ENCODE measurements at regions not wholly inside any gene's neighbourhood (a gene's known extent, or its start where the extent isn't known, plus 50 kb on each side); places are given as distances from the start of the nearest gene placed in this dataset.
"Not testable (repeated sequence)": the region's sequence is repeated elsewhere in the genome, so short reads cannot be mapped to it uniquely, and the experiment has no call there.

DNA sequence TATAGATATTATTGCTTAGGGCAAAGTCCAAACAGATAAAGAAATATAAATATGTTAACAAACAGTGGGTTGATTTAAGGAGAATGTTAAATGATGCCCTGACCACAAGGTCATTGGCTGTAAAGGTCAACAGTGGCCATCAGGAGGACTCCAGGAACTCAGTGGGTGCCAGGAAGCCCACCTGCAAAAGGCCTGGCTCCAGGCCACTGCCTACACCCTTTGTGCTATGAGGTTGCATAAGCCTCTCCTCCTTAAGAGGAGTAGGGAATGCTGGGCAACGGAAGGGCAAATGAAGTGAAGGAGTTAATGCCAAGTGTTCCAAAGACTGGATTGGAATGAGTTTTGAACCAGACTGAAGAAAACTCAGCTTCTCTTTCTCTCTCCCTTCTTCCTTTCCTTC, 73.3 kb upstream of the ALX4 start:
- no peaks in the 10 kb centered on the region for H3K36me3 Mint-ChIP-seq (ENCODE audit: unreplicated experiment)
- H3K27ac Mint-ChIP-seq (ENCODE audit: unreplicated experiment): no peak overlapping the region
- H3K27me3 Mint-ChIP-seq (ENCODE audit: unreplicated experiment): peaks cover 51% of the 10 kb centered on the region
- no peaks in the 10 kb centered on the region for H3K4me1 Mint-ChIP-seq (ENCODE audit: unreplicated experiment)
- TF ChIP-seq, protein P1, sequence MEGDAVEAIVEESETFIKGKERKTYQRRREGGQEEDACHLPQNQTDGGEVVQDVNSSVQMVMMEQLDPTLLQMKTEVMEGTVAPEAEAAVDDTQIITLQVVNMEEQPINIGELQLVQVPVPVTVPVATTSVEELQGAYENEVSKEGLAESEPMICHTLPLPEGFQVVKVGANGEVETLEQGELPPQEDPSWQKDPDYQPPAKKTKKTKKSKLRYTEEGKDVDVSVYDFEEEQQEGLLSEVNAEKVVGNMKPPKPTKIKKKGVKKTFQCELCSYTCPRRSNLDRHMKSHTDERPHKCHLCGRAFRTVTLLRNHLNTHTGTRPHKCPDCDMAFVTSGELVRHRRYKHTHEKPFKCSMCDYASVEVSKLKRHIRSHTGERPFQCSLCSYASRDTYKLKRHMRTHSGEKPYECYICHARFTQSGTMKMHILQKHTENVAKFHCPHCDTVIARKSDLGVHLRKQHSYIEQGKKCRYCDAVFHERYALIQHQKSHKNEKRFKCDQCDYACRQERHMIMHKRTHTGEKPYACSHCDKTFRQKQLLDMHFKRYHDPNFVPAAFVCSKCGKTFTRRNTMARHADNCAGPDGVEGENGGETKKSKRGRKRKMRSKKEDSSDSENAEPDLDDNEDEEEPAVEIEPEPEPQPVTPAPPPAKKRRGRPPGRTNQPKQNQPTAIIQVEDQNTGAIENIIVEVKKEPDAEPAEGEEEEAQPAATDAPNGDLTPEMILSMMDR (IDR thresholded peaks at IDR 0.05): no peak
- no peak for DNase-seq (ENCODE audit: extremely low spot score, unreplicated experiment)
- H3K9me3 Mint-ChIP-seq (ENCODE audit: unreplicated experiment): no peaks in the 10 kb centered on the region
- H3K4me3 Mint-ChIP-seq (ENCODE audit: unreplicated experiment): no peak overlapping the region

- Mint-ChIP-seq H3K36me3 (ENCODE audit: unreplicated experiment) (no peaks in the 10 kb centered on the region), H3K4me1 (ENCODE audit: unreplicated experiment) (no peaks in the 10 kb centered on the region), H3K27me3 (ENCODE audit: unreplicated experiment) (peaks cover 56% of the 10 kb centered on the region), H3K9me3 (ENCODE audit: unreplicated experiment) (no peaks in the 10 kb centered on the region), H3K27ac (ENCODE audit: unreplicated experiment) (no peak overlapping the region), H3K4me3 (ENCODE audit: unreplicated experiment) (no peak overlapping the region)
- TF ChIP-seq, protein P1 (IDR thresholded peaks at IDR 0.05): no peak
- DNase-seq (ENCODE audit: extremely low spot score, unreplicated experiment): no peak
Measured at GRCh38 chr11:44387415-44387814, 77.5 kb upstream of the ALX4 start.

DNA sequence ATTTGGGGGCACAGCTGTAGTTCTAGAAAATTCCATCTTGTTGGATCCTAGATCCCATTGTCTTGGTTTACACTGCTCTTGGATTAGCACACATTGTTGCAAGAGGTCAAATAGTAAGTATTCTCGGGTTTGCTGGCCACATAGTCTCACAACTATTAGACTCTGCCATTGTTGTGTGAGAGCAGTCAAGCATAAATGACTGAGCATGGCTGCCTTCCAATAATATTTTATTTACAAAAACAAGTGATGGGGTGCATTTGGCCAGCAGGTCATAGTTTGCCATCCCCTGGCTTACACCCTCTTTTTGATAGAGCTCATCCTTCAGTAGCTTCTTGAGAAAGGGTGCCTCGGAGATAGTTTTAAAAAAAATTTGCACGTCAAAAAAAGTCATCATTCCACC, 77.9 kb upstream of the ALX4 start:
- no peak overlapping the region for H3K27ac Mint-ChIP-seq (ENCODE audit: unreplicated experiment)
- H3K9me3 Mint-ChIP-seq (ENCODE audit: unreplicated experiment): no peaks in the 10 kb centered on the region
- no peaks in the 10 kb centered on the region for H3K36me3 Mint-ChIP-seq (ENCODE audit: unreplicated experiment)
- TF ChIP-seq, protein P1 (IDR thresholded peaks at IDR 0.05): no peak
- no peaks in the 10 kb centered on the region for H3K4me1 Mint-ChIP-seq (ENCODE audit: unreplicated experiment)
- DNase-seq (ENCODE audit: extremely low spot score, unreplicated experiment): no peak
- H3K27me3 Mint-ChIP-seq (ENCODE audit: unreplicated experiment): peaks cover 52% of the 10 kb centered on the region
- no peak overlapping the region for H3K4me3 Mint-ChIP-seq (ENCODE audit: unreplicated experiment)

- TF ChIP-seq, protein P1 (IDR thresholded peaks at IDR 0.05): no peak
- no peaks in the 10 kb centered on the region for H3K4me1 Mint-ChIP-seq (ENCODE audit: unreplicated experiment)
- no peak for DNase-seq (ENCODE audit: extremely low spot score, unreplicated experiment)
- no peaks in the 10 kb centered on the region for H3K9me3 Mint-ChIP-seq (ENCODE audit: unreplicated experiment)
- peaks cover 42% of the 10 kb centered on the region for H3K27me3 Mint-ChIP-seq (ENCODE audit: unreplicated experiment)
- H3K27ac Mint-ChIP-seq (ENCODE audit: unreplicated experiment): no peak overlapping the region
- H3K4me3 Mint-ChIP-seq (ENCODE audit: unreplicated experiment): no peak overlapping the region
- H3K36me3 Mint-ChIP-seq (ENCODE audit: unreplicated experiment): no peaks in the 10 kb centered on the region
Measured at GRCh38 chr11:44388828-44389657, 79.1 kb upstream of the ALX4 start.

DNA sequence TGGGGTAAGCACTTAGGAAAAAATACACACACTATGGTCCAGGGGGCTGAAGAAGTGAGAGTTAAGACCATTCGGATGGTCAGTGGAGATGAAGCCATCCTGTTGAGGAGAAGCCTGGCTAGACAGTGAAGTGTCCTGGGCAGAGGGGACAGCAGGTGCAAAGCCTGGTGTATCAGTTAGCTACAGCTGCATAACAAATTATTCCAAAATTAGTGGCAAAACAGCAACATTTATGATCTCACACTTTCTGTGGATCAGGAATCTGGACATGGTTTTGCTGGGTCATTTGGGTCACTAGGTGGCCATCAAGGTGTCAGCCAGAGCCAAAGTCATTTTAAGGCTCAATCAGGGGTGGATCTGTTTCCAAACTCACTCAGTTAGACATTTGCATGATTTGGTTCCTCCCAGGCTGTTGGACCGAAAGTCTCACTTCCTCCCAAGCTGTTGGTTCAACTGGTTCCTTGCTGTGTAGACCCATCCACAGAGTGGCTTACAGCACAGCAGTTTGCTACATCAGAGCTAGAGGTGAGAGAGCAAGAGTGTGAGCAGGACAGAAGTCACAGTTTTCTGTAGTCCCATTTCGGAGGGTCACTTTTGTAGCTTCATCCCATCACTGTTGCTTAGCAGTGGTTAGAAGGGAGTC, 80.1 kb upstream of the ALX4 start:
- no peak for DNase-seq (ENCODE audit: extremely low spot score, unreplicated experiment)
- no peak overlapping the region for H3K4me3 Mint-ChIP-seq (ENCODE audit: unreplicated experiment)
- TF ChIP-seq, protein P1 (IDR thresholded peaks at IDR 0.05): no peak
- no peak overlapping the region for H3K27ac Mint-ChIP-seq (ENCODE audit: unreplicated experiment)
- no peaks in the 10 kb centered on the region for H3K9me3 Mint-ChIP-seq (ENCODE audit: unreplicated experiment)
- H3K36me3 Mint-ChIP-seq (ENCODE audit: unreplicated experiment): no peaks in the 10 kb centered on the region
- H3K4me1 Mint-ChIP-seq (ENCODE audit: unreplicated experiment): no peaks in the 10 kb centered on the region
- peaks cover 47% of the 10 kb centered on the region for H3K27me3 Mint-ChIP-seq (ENCODE audit: unreplicated experiment)

DNA sequence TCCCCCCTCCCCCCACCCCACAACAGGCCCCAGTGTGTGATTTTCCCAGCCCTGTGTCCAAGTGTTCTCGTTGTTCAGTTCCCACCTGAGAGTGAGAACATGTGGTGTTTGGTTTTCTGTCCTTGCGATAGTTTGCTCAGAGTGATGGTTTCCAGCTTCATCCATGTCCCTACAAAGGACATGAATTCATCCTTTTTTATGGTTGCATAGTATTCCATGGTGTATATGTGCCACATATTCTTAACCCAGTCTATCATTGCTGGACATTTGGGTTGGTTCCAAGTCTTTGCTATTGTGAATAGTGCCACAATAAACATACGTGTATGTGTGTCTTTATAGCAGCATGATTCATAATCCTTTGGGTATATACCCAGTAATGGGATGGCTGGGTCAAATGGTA, 81.1 kb upstream of the ALX4 start:
- H3K4me3 Mint-ChIP-seq (ENCODE audit: unreplicated experiment); H3K27ac Mint-ChIP-seq (ENCODE audit: unreplicated experiment); H3K9me3 Mint-ChIP-seq (ENCODE audit: unreplicated experiment); H3K36me3 Mint-ChIP-seq (ENCODE audit: unreplicated experiment); DNase-seq (ENCODE audit: extremely low spot score, unreplicated experiment); H3K4me1 Mint-ChIP-seq (ENCODE audit: unreplicated experiment): not testable (repeated sequence)
- H3K27me3 Mint-ChIP-seq (ENCODE audit: unreplicated experiment): peaks cover 46% of the 10 kb centered on the region

DNA sequence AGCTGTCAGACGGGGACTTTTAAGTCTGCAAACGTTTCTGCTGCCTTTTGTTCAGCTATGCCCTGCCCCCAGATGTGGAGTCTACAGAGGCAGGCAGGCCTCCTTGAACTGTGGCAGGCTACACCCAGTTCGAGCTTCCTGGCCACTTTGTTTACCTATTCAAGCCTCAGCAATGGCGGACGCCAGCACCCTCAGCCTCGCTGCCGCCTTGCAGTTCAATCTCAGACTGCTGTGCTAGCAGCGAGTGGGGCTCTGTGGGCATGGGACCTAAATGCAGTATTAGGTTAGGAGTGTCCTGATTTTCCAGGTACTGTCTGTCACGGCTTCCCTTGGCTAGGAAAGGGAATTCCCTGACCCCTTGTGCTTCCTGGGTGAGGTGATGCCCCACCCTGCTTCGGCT, 86.8 kb upstream of the ALX4 start:
- not testable (repeated sequence) for H3K9me3 Mint-ChIP-seq (ENCODE audit: unreplicated experiment); H3K4me3 Mint-ChIP-seq (ENCODE audit: unreplicated experiment); DNase-seq (ENCODE audit: extremely low spot score, unreplicated experiment); H3K4me1 Mint-ChIP-seq (ENCODE audit: unreplicated experiment); H3K36me3 Mint-ChIP-seq (ENCODE audit: unreplicated experiment); H3K27ac Mint-ChIP-seq (ENCODE audit: unreplicated experiment)
- peaks cover 16% of the 10 kb centered on the region for H3K27me3 Mint-ChIP-seq (ENCODE audit: unreplicated experiment)
